HG03342 (cell line): ENCODE measurements at regions not wholly inside any gene's neighbourhood (a gene's known extent, or its start where the extent isn't known, plus 50 kb on each side); places are given as distances from the start of the nearest gene placed in this dataset.
"Not testable (repeated sequence)": the region's sequence is repeated elsewhere in the genome, so short reads cannot be mapped to it uniquely, and the experiment has no call there.

Experiments
- ATAC-seq: cut with Tn5 transposase; IDR thresholded peaks from one replicate; pipeline ENCODE4 v1.9.1; 2021; ENCODE audit warnings: mild to moderate bottlenecking, moderate library complexity; ENCODE audit not compliant: unreplicated experiment

GRCh38 chr1:83058327-83058726 lies 940.6 kb downstream of the TTLL7 start:
- ATAC-seq, result no peak

- ATAC-seq, result no peak
These were observed 943.4 kb downstream of the TTLL7 start for GRCh38 chr1:83055391-83056170.

GRCh38 chr1:83053446-83053845 lies 945.5 kb downstream of the TTLL7 start:
- ATAC-seq, result no peak

GRCh38 chr1:83052865-83053264 lies 946.1 kb downstream of the TTLL7 start:
- no peak for ATAC-seq

- ATAC-seq, result not testable (repeated sequence)
These were observed 947.9 kb downstream of the TTLL7 start for GRCh38 chr1:83051053-83051452.

- ATAC-seq, result no peak
These were observed 955.7 kb downstream of the TTLL7 start for GRCh38 chr1:83043244-83043643.

GRCh38 chr1:83039091-83039490 lies 959.8 kb downstream of the TTLL7 start:
- not testable (repeated sequence) for ATAC-seq

- no peak for ATAC-seq
These were observed 964.1 kb downstream of the TTLL7 start for GRCh38 chr1:83034851-83035250.

- no peak for ATAC-seq
These were observed 965.2 kb downstream of the TTLL7 start for GRCh38 chr1:83033682-83034081.

GRCh38 chr1:83029916-83030315 lies 969.0 kb downstream of the TTLL7 start:
- ATAC-seq, result no peak

GRCh38 chr1:83029050-83029449 lies 969.9 kb downstream of the TTLL7 start:
- ATAC-seq, result no peak

GRCh38 chr1:83028467-83028866 lies 970.5 kb downstream of the TTLL7 start:
- no peak for ATAC-seq

- no peak for ATAC-seq
These were observed 971.4 kb downstream of the TTLL7 start for GRCh38 chr1:83027511-83027910.

GRCh38 chr1:83026745-83027144 lies 972.2 kb downstream of the TTLL7 start:
- ATAC-seq, result no peak

- no peak for ATAC-seq
These were observed 974.6 kb downstream of the TTLL7 start for GRCh38 chr1:83024251-83024767.

- no peak for ATAC-seq
These were observed 975.7 kb downstream of the TTLL7 start for GRCh38 chr1:83023212-83023611.

GRCh38 chr1:83022206-83022605 lies 976.7 kb downstream of the TTLL7 start:
- ATAC-seq, result no peak

GRCh38 chr1:83017701-83018100 lies 981.2 kb downstream of the TTLL7 start:
- ATAC-seq, result no peak

- ATAC-seq, result no peak
These were observed 981.7 kb downstream of the TTLL7 start for GRCh38 chr1:83017276-83017675.

GRCh38 chr1:83016354-83016849 lies 982.5 kb downstream of the TTLL7 start:
- ATAC-seq, result no peak

- ATAC-seq, result no peak
These were observed 983.8 kb downstream of the TTLL7 start for GRCh38 chr1:83015163-83015562.

- no peak for ATAC-seq
These were observed 986.0 kb downstream of the TTLL7 start for GRCh38 chr1:83012950-83013349.

- no peak for ATAC-seq
These were observed 987.7 kb downstream of the TTLL7 start for GRCh38 chr1:83011265-83011664.
